IPS DF 4.7 (cell line): ENCODE measurements at regions not wholly inside any gene's neighbourhood (a gene's known extent, or its start where the extent isn't known, plus 50 kb on each side); places are given as distances from the start of the nearest gene placed in this dataset.
"Not testable (repeated sequence)": the region's sequence is repeated elsewhere in the genome, so short reads cannot be mapped to it uniquely, and the experiment has no call there.

ENCODE experiments used
- DNase-seq: peaks from one replicate; pipeline ENCODE4 v3.0.0-alpha.2; 2013; ENCODE audit warnings: low spot score; ENCODE audit errors: extremely low read depth

GRCh38 chr15:31660816-31661215 is 334.2 kb downstream of the KLF13 start:
- no peak for DNase-seq

DNA sequence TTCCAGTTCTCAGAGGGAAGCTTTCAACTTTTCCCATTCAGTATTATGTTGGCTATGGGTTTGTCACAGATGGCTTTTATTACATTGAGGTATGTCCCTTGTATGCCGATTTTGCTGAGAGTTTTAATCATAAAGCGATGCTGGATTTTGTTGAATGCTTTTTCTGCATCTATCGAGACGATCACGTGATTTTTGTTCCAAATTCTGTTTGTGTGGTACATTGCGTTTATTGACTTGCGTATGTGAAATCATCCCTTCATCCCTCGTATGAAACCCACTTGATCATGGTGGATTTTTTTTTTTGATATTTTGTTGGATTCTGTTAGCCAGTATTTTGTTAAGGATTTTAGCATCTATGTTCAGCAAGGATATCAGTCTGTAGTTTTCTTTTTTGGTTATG is 339.1 kb downstream of the KLF13 start:
- DNase-seq, result not testable (repeated sequence)

DNA sequence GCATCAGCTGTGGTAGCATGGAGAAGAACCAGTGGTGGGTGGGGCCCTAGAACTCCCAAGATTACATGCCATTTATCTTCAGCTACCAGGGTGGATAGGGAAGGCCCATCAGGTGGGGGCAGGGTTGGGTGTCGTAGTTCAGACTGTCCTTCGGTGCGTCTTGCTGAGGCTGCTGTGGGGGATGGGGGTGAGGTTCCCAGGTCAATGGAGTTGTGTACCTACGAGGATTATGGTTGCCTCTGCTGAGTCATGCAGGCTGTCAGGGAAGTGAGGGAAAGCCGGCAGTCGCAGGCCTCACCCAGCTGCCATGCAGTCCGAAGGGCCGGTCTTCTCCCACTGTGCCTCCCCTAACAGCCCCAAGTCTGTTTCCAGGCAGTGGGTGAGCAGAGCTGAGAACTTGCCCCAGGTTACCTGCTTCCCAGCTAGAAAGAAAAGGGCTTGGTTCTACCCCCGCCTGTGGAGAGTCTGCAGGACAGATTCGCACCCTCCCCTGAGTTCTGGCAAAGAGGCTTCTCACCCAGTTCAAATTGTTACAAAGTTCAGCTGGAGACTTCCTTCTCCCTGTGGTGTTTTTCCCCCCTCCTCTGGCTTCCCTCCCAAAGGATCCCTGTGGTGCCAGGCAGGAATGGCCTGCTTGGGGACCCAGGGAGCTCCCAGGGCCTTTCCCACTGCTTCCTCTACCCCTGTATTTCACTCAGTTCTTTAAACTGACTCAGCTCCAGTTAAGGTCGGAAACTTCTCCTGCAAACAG is 342.7 kb downstream of the KLF13 start:
- DNase-seq, result not testable (repeated sequence)

- DNase-seq, result not testable (repeated sequence)
These were observed 346.6 kb downstream of the KLF13 start for GRCh38 chr15:31673263-31673662.

- not testable (repeated sequence) for DNase-seq
These were observed 348.6 kb upstream of the CHRNA7 start for GRCh38 chr15:31681529-31682259.

GRCh38 chr15:31687088-31687487 is 343.2 kb upstream of the CHRNA7 start:
- DNase-seq, result not testable (repeated sequence)

- not testable (repeated sequence) for DNase-seq
These were observed 333.8 kb upstream of the CHRNA7 start for GRCh38 chr15:31696509-31696908.

DNA sequence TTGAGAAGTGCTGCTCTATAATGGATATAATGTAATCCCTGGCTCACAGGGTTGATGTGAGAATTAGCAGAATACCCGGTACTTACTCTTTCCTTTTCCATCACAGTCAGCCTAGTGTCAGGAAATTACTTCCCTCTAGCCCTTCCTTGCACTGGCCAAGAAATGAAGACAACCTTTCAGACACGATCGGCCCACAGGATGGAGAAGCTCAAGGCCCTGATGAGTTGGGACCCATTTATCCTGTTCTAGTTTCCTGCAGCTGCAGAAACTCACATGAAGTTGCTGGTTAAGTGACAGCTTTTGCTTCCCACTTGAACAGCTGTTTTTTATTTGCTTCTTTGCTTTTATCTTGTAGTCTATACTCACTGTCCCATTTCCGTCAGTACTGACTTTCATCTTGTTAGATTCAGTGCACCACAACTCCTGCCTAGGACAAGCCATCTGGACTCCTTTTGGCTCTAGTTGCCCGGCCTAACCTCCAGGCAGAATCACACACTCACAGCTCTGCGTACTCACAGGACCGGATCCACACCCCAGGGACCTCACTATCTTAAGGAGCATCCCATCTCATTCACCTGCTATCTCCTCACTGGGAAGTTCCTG is 325.1 kb upstream of the CHRNA7 start:
- DNase-seq, result not testable (repeated sequence)

GRCh38 chr15:31707944-31708702 is 322.2 kb upstream of the CHRNA7 start:
- DNase-seq, result not testable (repeated sequence)

- not testable (repeated sequence) for DNase-seq
These were observed 321.5 kb upstream of the CHRNA7 start for GRCh38 chr15:31708703-31709327.

GRCh38 chr15:31709479-31709878 is 320.8 kb upstream of the CHRNA7 start:
- not testable (repeated sequence) for DNase-seq

DNA sequence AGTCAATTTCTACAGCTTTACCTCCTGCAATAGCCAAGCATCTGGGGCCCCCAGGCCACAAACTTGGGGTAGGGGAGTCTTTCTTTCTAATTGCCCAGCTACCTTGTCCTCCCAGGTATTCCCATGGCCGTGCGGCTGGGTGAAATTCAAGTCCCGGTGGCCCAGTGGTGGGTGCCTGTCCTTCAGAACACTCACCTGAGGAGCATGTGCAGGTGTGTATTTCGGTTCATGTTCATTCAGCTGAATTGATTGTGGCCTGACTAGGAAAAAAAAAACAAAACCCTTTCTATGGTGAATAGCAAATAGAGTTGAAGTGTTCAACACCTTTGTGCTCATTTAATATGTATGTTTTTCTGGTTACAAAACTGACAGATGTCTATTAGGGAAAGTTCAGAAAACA is 319.5 kb upstream of the CHRNA7 start:
- DNase-seq, result not testable (repeated sequence)

- DNase-seq, result not testable (repeated sequence)
These were observed 315.1 kb upstream of the CHRNA7 start for GRCh38 chr15:31715208-31715607.

GRCh38 chr15:31718625-31719024 is 311.7 kb upstream of the CHRNA7 start:
- DNase-seq, result not testable (repeated sequence)

DNA sequence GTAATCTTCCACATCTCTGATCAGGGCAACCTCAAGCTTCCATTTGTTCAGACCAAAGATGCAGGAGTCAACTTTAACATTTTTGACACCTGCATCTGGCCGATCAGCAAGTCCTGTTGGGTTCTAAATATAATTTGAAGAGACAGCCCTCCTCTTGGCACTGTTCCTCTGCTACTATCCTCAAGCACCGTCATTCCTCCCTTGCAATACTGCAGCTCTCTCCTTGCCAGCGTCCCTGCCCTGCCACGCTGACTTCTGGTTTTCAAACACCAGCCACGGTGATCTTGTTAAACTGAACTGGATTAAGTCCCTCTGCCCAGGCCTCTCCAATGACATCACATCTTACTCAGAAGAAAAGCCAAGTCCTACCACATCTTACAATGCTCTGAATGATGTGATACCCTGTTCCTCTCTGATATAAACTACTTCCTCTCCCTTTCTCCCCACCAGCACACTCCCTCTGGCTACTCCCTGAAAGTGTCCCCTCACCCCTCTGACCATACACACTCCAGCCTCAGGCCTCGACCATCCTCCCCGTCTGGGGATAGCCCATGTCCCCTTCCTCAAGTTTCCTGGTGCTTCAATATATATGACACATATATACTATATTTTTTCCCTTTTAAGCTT is 310.8 kb upstream of the CHRNA7 start:
- DNase-seq, result not testable (repeated sequence)

- DNase-seq, result not testable (repeated sequence)
These were observed 307.3 kb upstream of the CHRNA7 start for GRCh38 chr15:31723019-31723418.

GRCh38 chr15:31724903-31725302 is 305.4 kb upstream of the CHRNA7 start:
- DNase-seq, result not testable (repeated sequence)

GRCh38 chr15:31725619-31726018 is 304.7 kb upstream of the CHRNA7 start:
- not testable (repeated sequence) for DNase-seq

GRCh38 chr15:31727612-31728011 is 302.7 kb upstream of the CHRNA7 start:
- DNase-seq, result no peak

DNA sequence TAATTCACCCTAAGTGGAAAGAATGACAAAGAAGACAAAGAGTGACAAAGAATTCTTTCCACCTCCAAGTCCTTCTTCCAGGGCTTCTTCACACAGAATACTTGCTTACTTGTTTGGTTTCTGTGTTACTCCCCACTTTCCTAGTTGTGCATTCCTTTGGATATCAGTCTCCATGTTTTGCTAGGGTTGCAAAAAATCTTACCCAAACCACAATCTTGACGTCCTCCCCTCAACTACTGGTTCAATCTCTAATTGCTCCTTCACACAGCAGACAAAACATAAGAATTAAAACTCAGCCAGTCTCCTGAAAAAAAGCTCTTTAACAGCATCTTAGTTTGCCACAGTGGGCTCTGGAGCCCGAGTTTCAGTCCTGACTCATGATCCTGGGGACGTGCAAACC is 297.6 kb upstream of the CHRNA7 start:
- no peak for DNase-seq
